B cell (primary cell): ENCODE measurements at regions not wholly inside any gene's neighbourhood (a gene's known extent, or its start where the extent isn't known, plus 50 kb on each side); places are given as distances from the start of the nearest gene placed in this dataset.

Experiments
- EZH2 ChIP-seq: IDR thresholded peaks from 2 replicates; pipeline ENCODE4 v1.6.1; 2012; ENCODE audit warnings: borderline replicate concordance, low read depth, mild to moderate bottlenecking, moderate library complexity, low read length; ENCODE audit not compliant: insufficient read depth, poor library complexity, severe bottlenecking
- TF ChIP-seq, protein P1 (sequence below): fragments of 200-600 bp; IDR thresholded peaks from one replicate; pipeline ENCODE4 v1.8.0; 2022; ENCODE audit warnings: antibody characterized with exemption, mild to moderate bottlenecking

DNA sequence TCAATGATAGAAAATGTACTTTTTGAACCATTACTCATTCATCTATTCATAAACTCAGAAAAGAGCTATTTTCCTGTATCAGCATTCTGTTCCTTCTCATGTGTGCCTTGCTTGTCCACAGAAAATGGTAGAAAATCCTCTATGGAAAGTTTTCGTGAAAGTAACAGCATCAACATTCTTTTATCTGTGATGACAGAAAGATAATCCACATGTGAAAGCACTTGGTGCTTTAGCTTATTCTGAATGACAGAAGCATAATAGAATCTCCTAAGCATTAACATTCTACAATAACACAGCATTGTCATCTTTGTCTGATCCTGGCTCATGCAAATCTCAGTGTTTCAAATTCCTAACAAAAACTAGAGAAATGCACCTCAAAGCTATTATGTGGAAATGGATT, 431.9 kb downstream of the ADAMTS20 start:
- TF ChIP-seq, protein P1, sequence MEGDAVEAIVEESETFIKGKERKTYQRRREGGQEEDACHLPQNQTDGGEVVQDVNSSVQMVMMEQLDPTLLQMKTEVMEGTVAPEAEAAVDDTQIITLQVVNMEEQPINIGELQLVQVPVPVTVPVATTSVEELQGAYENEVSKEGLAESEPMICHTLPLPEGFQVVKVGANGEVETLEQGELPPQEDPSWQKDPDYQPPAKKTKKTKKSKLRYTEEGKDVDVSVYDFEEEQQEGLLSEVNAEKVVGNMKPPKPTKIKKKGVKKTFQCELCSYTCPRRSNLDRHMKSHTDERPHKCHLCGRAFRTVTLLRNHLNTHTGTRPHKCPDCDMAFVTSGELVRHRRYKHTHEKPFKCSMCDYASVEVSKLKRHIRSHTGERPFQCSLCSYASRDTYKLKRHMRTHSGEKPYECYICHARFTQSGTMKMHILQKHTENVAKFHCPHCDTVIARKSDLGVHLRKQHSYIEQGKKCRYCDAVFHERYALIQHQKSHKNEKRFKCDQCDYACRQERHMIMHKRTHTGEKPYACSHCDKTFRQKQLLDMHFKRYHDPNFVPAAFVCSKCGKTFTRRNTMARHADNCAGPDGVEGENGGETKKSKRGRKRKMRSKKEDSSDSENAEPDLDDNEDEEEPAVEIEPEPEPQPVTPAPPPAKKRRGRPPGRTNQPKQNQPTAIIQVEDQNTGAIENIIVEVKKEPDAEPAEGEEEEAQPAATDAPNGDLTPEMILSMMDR = no peak
- TF ChIP-seq EZH2 = no peak
